ENCODE measurements at regions not wholly inside any gene's neighbourhood (a gene's known extent, or its start where the extent isn't known, plus 50 kb on each side); places are given as distances from the start of the nearest gene placed in this dataset.
A peak's percentile ranks its signal among the peaks of the same experiment; 100 is the strongest.

- Mint-ChIP-seq H3K9me3 (ENCODE audit: unreplicated experiment) (peaks cover 1% of the 10 kb centered on the region), H3K36me3 (ENCODE audit: unreplicated experiment) (no peaks in the 10 kb centered on the region), H3K4me1 (ENCODE audit: low read depth, unreplicated experiment) (peaks cover 13% of the 10 kb centered on the region), H3K27ac (ENCODE audit: unreplicated experiment) (no peak overlapping the region), H3K4me3 (ENCODE audit: unreplicated experiment) (no peak overlapping the region), H3K27me3 (ENCODE audit: unreplicated experiment) (peaks cover 2% of the 10 kb centered on the region)
- TF ChIP-seq CTCF (IDR thresholded peaks at IDR 0.05; ENCODE audit: partially characterized antibody, unreplicated experiment) = no peak
- no peak for DNase-seq
These were observed 579.9 kb upstream of the B3GALT2 start for GRCh38 chr1:193766329-193766728.

- H3K4me1 Mint-ChIP-seq (ENCODE audit: low read depth, unreplicated experiment) = no peaks in the 10 kb centered on the region
- no peak overlapping the region for H3K27ac Mint-ChIP-seq (ENCODE audit: unreplicated experiment)
- H3K9me3 Mint-ChIP-seq (ENCODE audit: unreplicated experiment) = peaks cover 1% of the 10 kb centered on the region
- no peak for DNase-seq
- TF ChIP-seq CTCF (IDR thresholded peaks at IDR 0.05; ENCODE audit: partially characterized antibody, unreplicated experiment) = no peak
- no peaks in the 10 kb centered on the region for H3K36me3 Mint-ChIP-seq (ENCODE audit: unreplicated experiment)
- no peaks in the 10 kb centered on the region for H3K27me3 Mint-ChIP-seq (ENCODE audit: unreplicated experiment)
- H3K4me3 Mint-ChIP-seq (ENCODE audit: unreplicated experiment) = no peak overlapping the region
These were observed 576.9 kb upstream of the B3GALT2 start for GRCh38 chr1:193763266-193763665.

- H3K9me3 Mint-ChIP-seq (ENCODE audit: unreplicated experiment) = peaks cover 1% of the 10 kb centered on the region
These were observed 575.8 kb upstream of the B3GALT2 start for GRCh38 chr1:193762236-193762635.

GRCh38 chr1:193755441-193755840, 569.0 kb upstream of the B3GALT2 start:
- Mint-ChIP-seq H3K27ac (ENCODE audit: unreplicated experiment) (no peak overlapping the region), H3K4me1 (ENCODE audit: low read depth, unreplicated experiment) (no peaks in the 10 kb centered on the region), H3K36me3 (ENCODE audit: unreplicated experiment) (peaks cover 5% of the 10 kb centered on the region), H3K9me3 (ENCODE audit: unreplicated experiment) (peaks cover 2% of the 10 kb centered on the region), H3K27me3 (ENCODE audit: unreplicated experiment) (no peaks in the 10 kb centered on the region), H3K4me3 (ENCODE audit: unreplicated experiment) (no peak overlapping the region)
- no peak for TF ChIP-seq CTCF (IDR thresholded peaks at IDR 0.05; ENCODE audit: partially characterized antibody, unreplicated experiment)
- no peak for DNase-seq

More at GRCh38 chr1:193762236-193762635, 575.8 kb upstream of the B3GALT2 start:
- Mint-ChIP-seq H3K27ac (ENCODE audit: unreplicated experiment) (no peak overlapping the region), H3K4me1 (ENCODE audit: low read depth, unreplicated experiment) (no peaks in the 10 kb centered on the region), H3K27me3 (ENCODE audit: unreplicated experiment) (no peaks in the 10 kb centered on the region), H3K4me3 (ENCODE audit: unreplicated experiment) (no peak overlapping the region), H3K36me3 (ENCODE audit: unreplicated experiment) (no peaks in the 10 kb centered on the region)
- no peak for TF ChIP-seq CTCF (IDR thresholded peaks at IDR 0.05; ENCODE audit: partially characterized antibody, unreplicated experiment)
- DNase-seq = no peak

- Mint-ChIP-seq H3K27me3 (ENCODE audit: unreplicated experiment) (no peaks in the 10 kb centered on the region), H3K27ac (ENCODE audit: unreplicated experiment) (no peak overlapping the region), H3K4me3 (ENCODE audit: unreplicated experiment) (no peak overlapping the region), H3K9me3 (ENCODE audit: unreplicated experiment) (peaks cover 2% of the 10 kb centered on the region), H3K36me3 (ENCODE audit: unreplicated experiment) (peaks cover 5% of the 10 kb centered on the region), H3K4me1 (ENCODE audit: low read depth, unreplicated experiment) (no peaks in the 10 kb centered on the region)
- DNase-seq = no peak
- TF ChIP-seq CTCF (IDR thresholded peaks at IDR 0.05; ENCODE audit: partially characterized antibody, unreplicated experiment) = peak; percentile 9
These were observed 568.5 kb upstream of the B3GALT2 start for GRCh38 chr1:193754732-193755427.
